OCI-LY7 (cell line): ENCODE measurements at regions not wholly inside any gene's neighbourhood (a gene's known extent, or its start where the extent isn't known, plus 50 kb on each side); places are given as distances from the start of the nearest gene placed in this dataset.

Experiments used
- CTCF ChIP-seq: fragments of 200-600 bp; sonication (generic); conservative IDR thresholded peaks from 2 replicates; pipeline ENCODE4 v1.5.1; 2014; ENCODE audit warnings: mild to moderate bottlenecking, antibody characterized with exemption, low read length, moderate library complexity, mixed read lengths
- EZH2phosphoT487 ChIP-seq: fragments of 200-600 bp; sonication (generic); IDR thresholded peaks from 2 replicates; pipeline ENCODE4 v1.6.1; 2018; ENCODE audit warnings: low read depth, borderline replicate concordance, mild to moderate bottlenecking, mixed run types, antibody characterized with exemption, low read length, moderate library complexity, mixed read lengths

DNA sequence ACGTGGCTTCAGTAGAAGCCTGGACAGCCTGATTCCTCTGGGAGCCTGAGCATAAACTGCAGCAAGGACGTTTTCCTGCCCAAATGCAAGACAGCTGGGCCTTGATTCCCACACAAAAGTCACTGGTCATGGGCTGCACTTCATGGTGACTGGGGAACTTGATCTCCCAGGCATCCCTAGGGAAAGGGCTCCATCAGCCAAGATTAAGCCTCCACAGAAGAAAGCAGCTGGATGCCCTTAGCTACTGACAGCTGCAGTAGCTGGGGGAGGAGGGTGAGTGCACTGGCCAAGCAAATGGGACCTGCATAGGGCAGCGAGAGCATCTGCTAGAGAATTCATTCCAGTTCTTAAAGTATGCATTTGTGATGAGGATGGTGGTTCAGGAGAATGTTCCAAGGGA is 267.4 kb upstream of the ISX start:
- TF ChIP-seq CTCF (no peak), EZH2phosphoT487 (no peak)
